ENCODE measurements at regions not wholly inside any gene's neighbourhood (a gene's known extent, or its start where the extent isn't known, plus 50 kb on each side); places are given as distances from the start of the nearest gene placed in this dataset.

DNA sequence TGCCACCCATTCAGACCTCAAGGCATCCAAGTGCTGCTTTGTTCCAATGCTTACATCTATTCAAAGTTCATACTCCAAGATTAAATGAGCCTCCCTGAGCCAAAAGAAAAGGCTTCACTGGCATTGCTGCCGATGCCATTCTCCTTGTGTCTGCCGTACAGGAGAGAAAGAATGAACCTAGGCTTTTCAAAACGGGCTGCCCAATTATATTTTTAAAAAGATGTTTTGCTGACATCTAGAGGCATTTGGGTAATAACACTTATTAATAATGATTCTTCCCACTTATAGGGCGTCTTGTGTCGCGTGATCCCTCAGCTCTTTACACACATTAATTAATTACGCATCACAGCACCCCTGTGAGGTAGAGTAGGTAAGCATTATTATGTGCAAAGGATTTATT is 545.6 kb downstream of the PKHD1 start:
- DNase-seq (ENCODE audit: low read depth, low spot score) = no peak
- FAIRE-seq = peak; percentile 29
- Histone ChIP-seq H3K4me1 (ENCODE audit: control insufficient read depth, extremely low read depth, insufficient read depth, low read length) (no peaks in the 10 kb centered on the region), H3K4me2 (ENCODE audit: control insufficient read depth, extremely low read depth, insufficient read depth, low read depth, low read length) (no peak overlapping the region), H3K27me3 (ENCODE audit: control insufficient read depth, extremely low read depth, insufficient read depth, low read length) (no peaks in the 10 kb centered on the region), H2AFZ (ENCODE audit: control insufficient read depth, low read length) (no peak overlapping the region), H4K20me1 (ENCODE audit: control insufficient read depth, extremely low read depth, insufficient read depth, low read length) (no peaks in the 10 kb centered on the region), H3K9me1 (ENCODE audit: control insufficient read depth, extremely low read depth, insufficient read depth, low read length) (no peaks in the 10 kb centered on the region), H3K9me3 (ENCODE audit: control insufficient read depth, low read depth, low read length) (no peaks in the 10 kb centered on the region), H3K4me3 (ENCODE audit: control insufficient read depth in 2 of 3, extremely low read depth in 1 of 3, insufficient read depth in 2 of 3, low read depth in 1 of 3, low read length in 3 of 3) (no peak overlapping the region), H3K9ac (ENCODE audit: control insufficient read depth, extremely low read depth, insufficient read depth, low read length) (no peak overlapping the region), H3K27ac (ENCODE audit: control insufficient read depth, insufficient read depth, low read length) (no peak overlapping the region), H3K36me3 (ENCODE audit: control insufficient read depth in 2 of 2, extremely low read depth in 1 of 2, insufficient read depth in 2 of 2, low read length in 2 of 2) (no peaks in the 10 kb centered on the region), H3K79me2 (ENCODE audit: control insufficient read depth, insufficient read depth, low read length) (no peaks in the 10 kb centered on the region)
- no peak for TF ChIP-seq EZH2 (IDR thresholded peaks at IDR 0.05; ENCODE audit: low read length)
- TF ChIP-seq, protein P1, sequence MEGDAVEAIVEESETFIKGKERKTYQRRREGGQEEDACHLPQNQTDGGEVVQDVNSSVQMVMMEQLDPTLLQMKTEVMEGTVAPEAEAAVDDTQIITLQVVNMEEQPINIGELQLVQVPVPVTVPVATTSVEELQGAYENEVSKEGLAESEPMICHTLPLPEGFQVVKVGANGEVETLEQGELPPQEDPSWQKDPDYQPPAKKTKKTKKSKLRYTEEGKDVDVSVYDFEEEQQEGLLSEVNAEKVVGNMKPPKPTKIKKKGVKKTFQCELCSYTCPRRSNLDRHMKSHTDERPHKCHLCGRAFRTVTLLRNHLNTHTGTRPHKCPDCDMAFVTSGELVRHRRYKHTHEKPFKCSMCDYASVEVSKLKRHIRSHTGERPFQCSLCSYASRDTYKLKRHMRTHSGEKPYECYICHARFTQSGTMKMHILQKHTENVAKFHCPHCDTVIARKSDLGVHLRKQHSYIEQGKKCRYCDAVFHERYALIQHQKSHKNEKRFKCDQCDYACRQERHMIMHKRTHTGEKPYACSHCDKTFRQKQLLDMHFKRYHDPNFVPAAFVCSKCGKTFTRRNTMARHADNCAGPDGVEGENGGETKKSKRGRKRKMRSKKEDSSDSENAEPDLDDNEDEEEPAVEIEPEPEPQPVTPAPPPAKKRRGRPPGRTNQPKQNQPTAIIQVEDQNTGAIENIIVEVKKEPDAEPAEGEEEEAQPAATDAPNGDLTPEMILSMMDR (optimal IDR thresholded peaks at IDR 0.05 in 1 of 3, IDR thresholded peaks at IDR 0.05 in 1 of 3, conservative IDR thresholded peaks at IDR 0.05 in 1 of 3; ENCODE audit: extremely low read depth in 1 of 3, insufficient read depth in 2 of 3, low read length in 3 of 3) = peak in 1 of 3 experiments; percentile 25
- dilution Hi-C loops (cut with MboI; ENCODE audit: extremely low pct_ligation_motif_present, low sequenced_read_pairs) = no loop called here

DNA sequence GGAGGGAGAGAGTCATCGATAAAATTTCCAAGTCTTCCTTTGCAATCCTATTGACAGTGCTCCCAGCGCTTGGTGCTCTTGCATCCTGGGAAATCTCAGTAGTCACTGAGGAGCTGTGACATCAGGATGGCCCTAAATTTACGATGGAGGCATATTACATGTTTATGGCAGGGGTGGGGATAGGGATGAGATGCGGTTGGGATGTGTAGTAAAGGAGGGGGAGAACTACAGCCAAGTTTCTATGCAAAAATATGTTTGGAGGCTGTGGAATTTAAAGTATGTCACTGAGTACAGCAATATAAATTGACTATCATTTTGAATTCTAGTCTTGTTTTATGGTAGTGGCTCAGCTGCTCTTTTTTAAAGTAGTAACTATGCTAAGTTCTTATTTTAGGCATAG is 544.9 kb downstream of the PKHD1 start:
- no peak overlapping the region for H3K4me2 ChIP-seq (ENCODE audit: control insufficient read depth, extremely low read depth, insufficient read depth, low read depth, low read length)
- H2AFZ ChIP-seq (ENCODE audit: control insufficient read depth, low read length) = no peak overlapping the region

More for the DNA sequence above, 544.9 kb downstream of the PKHD1 start:
- H3K27ac ChIP-seq (ENCODE audit: control insufficient read depth, insufficient read depth, low read length) = no peak overlapping the region
- no peaks in the 10 kb centered on the region for H3K36me3 ChIP-seq (ENCODE audit: control insufficient read depth in 2 of 2, extremely low read depth in 1 of 2, insufficient read depth in 2 of 2, low read length in 2 of 2)
- H3K9me3 ChIP-seq (ENCODE audit: control insufficient read depth, low read depth, low read length) = no peaks in the 10 kb centered on the region
- DNase-seq (ENCODE audit: low read depth, low spot score) = no peak
- dilution Hi-C loops (cut with MboI; ENCODE audit: extremely low pct_ligation_motif_present, low sequenced_read_pairs) = no loop called here
- TF ChIP-seq, protein P1 (optimal IDR thresholded peaks at IDR 0.05 in 1 of 3, IDR thresholded peaks at IDR 0.05 in 1 of 3, conservative IDR thresholded peaks at IDR 0.05 in 1 of 3; ENCODE audit: extremely low read depth in 1 of 3, insufficient read depth in 2 of 3, low read length in 3 of 3) = no peak
- no peak for TF ChIP-seq EZH2 (IDR thresholded peaks at IDR 0.05; ENCODE audit: low read length)
- no peaks in the 10 kb centered on the region for H3K9me1 ChIP-seq (ENCODE audit: control insufficient read depth, extremely low read depth, insufficient read depth, low read length)
- no peaks in the 10 kb centered on the region for H3K4me1 ChIP-seq (ENCODE audit: control insufficient read depth, extremely low read depth, insufficient read depth, low read length)
- H3K9ac ChIP-seq (ENCODE audit: control insufficient read depth, extremely low read depth, insufficient read depth, low read length) = no peak overlapping the region
- H3K4me3 ChIP-seq (ENCODE audit: control insufficient read depth in 2 of 3, extremely low read depth in 1 of 3, insufficient read depth in 2 of 3, low read depth in 1 of 3, low read length in 3 of 3) = no peak overlapping the region
- FAIRE-seq = no peak
- no peaks in the 10 kb centered on the region for H4K20me1 ChIP-seq (ENCODE audit: control insufficient read depth, extremely low read depth, insufficient read depth, low read length)
- no peaks in the 10 kb centered on the region for H3K79me2 ChIP-seq (ENCODE audit: control insufficient read depth, insufficient read depth, low read length)
- H3K27me3 ChIP-seq (ENCODE audit: control insufficient read depth, extremely low read depth, insufficient read depth, low read length) = no peaks in the 10 kb centered on the region

Measured in keratinocyte (primary cell).